22Rv1 (cell line): ENCODE measurements at regions not wholly inside any gene's neighbourhood (a gene's known extent, or its start where the extent isn't known, plus 50 kb on each side); places are given as distances from the start of the nearest gene placed in this dataset.

ENCODE experiments used
- ZFX ChIP-seq: fragments of 450-650 bp; IDR thresholded peaks from 2 replicates; pipeline ENCODE4 v1.6.1; 2017; ENCODE audit warnings: antibody characterized with exemption, borderline replicate concordance
- TF ChIP-seq, protein P1 (sequence below): fragments of 450-650 bp; IDR thresholded peaks from 2 replicates; pipeline ENCODE4 v1.5.1; 2017; ENCODE audit warnings: mild to moderate bottlenecking

DNA sequence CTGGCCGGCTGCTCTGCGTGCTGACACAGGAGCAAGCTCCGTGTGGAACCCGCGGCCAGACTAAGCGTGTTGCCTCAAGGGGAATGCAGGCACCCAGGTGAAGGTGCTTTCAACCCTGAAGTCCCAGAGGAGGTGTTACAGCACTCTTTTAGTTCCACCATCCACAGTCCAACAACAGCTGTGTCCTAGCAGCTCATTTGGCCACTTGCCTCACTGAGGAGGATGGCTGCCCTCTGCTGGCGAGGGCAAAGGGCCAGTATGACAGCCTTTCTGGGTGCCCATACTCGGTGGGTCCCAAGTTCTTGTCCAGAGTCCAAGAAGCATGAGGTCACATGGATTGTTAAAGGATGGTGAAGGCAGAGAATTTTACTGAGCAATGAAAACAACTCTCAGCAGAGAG, 87.8 kb downstream of the C3orf85 start:
- TF ChIP-seq, protein P1, sequence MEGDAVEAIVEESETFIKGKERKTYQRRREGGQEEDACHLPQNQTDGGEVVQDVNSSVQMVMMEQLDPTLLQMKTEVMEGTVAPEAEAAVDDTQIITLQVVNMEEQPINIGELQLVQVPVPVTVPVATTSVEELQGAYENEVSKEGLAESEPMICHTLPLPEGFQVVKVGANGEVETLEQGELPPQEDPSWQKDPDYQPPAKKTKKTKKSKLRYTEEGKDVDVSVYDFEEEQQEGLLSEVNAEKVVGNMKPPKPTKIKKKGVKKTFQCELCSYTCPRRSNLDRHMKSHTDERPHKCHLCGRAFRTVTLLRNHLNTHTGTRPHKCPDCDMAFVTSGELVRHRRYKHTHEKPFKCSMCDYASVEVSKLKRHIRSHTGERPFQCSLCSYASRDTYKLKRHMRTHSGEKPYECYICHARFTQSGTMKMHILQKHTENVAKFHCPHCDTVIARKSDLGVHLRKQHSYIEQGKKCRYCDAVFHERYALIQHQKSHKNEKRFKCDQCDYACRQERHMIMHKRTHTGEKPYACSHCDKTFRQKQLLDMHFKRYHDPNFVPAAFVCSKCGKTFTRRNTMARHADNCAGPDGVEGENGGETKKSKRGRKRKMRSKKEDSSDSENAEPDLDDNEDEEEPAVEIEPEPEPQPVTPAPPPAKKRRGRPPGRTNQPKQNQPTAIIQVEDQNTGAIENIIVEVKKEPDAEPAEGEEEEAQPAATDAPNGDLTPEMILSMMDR = peak; percentile 77
- TF ChIP-seq ZFX = no peak
